ENCODE measurements at regions not wholly inside any gene's neighbourhood (a gene's known extent, or its start where the extent isn't known, plus 50 kb on each side); places are given as distances from the start of the nearest gene placed in this dataset.

GRCh38 chr18:44156126-44156525, 524.6 kb upstream of the SETBP1 start:
- intact Hi-C loops (cut with DNase I; ENCODE audit: low total_unique reads): no loop called here
- Histone ChIP-seq H3K27me3 (no peaks in the 10 kb centered on the region), H3K4me1 (no peaks in the 10 kb centered on the region), H3K4me3 (no peak overlapping the region), H3K36me3 (no peaks in the 10 kb centered on the region), H3K9me3 (no peaks in the 10 kb centered on the region), H3K27ac (peak overlapping the region in 1 of 4 donors; percentile 24)
- DNase-seq: no peak
- in situ Hi-C loops (cut with MboI; ENCODE audit: low pct_ligation_motif_present in 1 of 4, low pct_unique_long_range_greater_than_20kb in 1 of 4, low sequenced_read_pairs in 3 of 4): no loop called here
- TF ChIP-seq, protein P1, sequence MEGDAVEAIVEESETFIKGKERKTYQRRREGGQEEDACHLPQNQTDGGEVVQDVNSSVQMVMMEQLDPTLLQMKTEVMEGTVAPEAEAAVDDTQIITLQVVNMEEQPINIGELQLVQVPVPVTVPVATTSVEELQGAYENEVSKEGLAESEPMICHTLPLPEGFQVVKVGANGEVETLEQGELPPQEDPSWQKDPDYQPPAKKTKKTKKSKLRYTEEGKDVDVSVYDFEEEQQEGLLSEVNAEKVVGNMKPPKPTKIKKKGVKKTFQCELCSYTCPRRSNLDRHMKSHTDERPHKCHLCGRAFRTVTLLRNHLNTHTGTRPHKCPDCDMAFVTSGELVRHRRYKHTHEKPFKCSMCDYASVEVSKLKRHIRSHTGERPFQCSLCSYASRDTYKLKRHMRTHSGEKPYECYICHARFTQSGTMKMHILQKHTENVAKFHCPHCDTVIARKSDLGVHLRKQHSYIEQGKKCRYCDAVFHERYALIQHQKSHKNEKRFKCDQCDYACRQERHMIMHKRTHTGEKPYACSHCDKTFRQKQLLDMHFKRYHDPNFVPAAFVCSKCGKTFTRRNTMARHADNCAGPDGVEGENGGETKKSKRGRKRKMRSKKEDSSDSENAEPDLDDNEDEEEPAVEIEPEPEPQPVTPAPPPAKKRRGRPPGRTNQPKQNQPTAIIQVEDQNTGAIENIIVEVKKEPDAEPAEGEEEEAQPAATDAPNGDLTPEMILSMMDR (IDR thresholded peaks at IDR 0.05): no peak
- TF ChIP-seq EP300 (IDR thresholded peaks at IDR 0.05; ENCODE audit: low read depth) (no peak), POLR2AphosphoS5 (IDR thresholded peaks at IDR 0.05) (no peak), POLR2A (IDR thresholded peaks at IDR 0.05) (no peak)
- WGBS, 2 donors (ENCODE audit: low coverage in 1 of 2): 50 to 68% methylated on average over 2 to 3 of the region's 3 CpGs

DNA sequence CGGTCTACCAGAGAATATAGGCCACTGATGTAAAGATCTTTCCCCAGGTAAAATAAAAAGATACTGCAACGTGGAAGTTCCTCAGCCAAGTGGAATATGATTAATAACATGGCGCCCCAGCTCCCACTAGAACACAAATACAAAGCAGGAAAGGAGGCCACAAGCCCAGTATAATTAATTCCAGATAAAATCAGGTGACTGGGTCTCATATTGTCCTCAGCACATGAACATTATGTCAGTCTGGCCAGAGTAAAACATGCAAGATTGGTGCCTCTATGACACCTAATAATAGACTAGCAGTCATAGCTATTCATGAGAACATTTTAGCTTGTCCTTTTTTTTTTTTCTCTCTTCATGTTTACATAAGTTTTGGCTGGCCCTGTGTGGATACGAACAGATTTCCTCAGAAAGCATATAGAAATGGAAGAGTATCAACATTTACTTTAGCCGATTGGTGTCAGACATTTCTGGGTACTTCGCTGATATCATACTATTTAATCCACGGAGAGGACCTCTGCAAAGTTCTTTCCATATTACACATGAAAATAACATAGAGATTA, 523.8 kb upstream of the SETBP1 start:
- WGBS, 2 donors (ENCODE audit: low coverage in 1 of 2): 71% methylated on average over 7 of the region's 7 CpGs
- in situ Hi-C loops (cut with MboI; ENCODE audit: low pct_ligation_motif_present in 1 of 4, low pct_unique_long_range_greater_than_20kb in 1 of 4, low sequenced_read_pairs in 3 of 4): no loop called here
- intact Hi-C loops (cut with DNase I; ENCODE audit: low total_unique reads): no loop called here
- Histone ChIP-seq H3K4me1 (no peaks in the 10 kb centered on the region), H3K9me3 (peaks cover 0 to under 1% of the 10 kb centered on the region in 2 donors), H3K36me3 (no peaks in the 10 kb centered on the region), H3K4me3 (no peak overlapping the region), H3K27me3 (no peaks in the 10 kb centered on the region), H3K27ac (peak overlapping the region in 1 of 4 donors; percentile 24)
- DNase-seq: no peak
- no peak for TF ChIP-seq POLR2AphosphoS5 (IDR thresholded peaks at IDR 0.05)
- no peak for TF ChIP-seq EP300 (IDR thresholded peaks at IDR 0.05; ENCODE audit: low read depth)
- TF ChIP-seq, protein P1 (IDR thresholded peaks at IDR 0.05): no peak
- no peak for TF ChIP-seq POLR2A (IDR thresholded peaks at IDR 0.05)

- no peaks in the 10 kb centered on the region for H3K27me3 ChIP-seq
- in situ Hi-C loops (cut with MboI; ENCODE audit: low pct_ligation_motif_present in 1 of 4, low pct_unique_long_range_greater_than_20kb in 1 of 4, low sequenced_read_pairs in 3 of 4) (no loop called here), intact Hi-C loops (cut with DNase I; ENCODE audit: low total_unique reads) (no loop called here)
- no peak overlapping the region for H3K4me3 ChIP-seq
- H3K36me3 ChIP-seq: no peaks in the 10 kb centered on the region
- no peak for TF ChIP-seq EP300 (IDR thresholded peaks at IDR 0.05; ENCODE audit: low read depth)
- TF ChIP-seq, protein P1 (IDR thresholded peaks at IDR 0.05): no peak
- no peak for TF ChIP-seq POLR2A (IDR thresholded peaks at IDR 0.05)
- no peak for TF ChIP-seq POLR2AphosphoS5 (IDR thresholded peaks at IDR 0.05)
- DNase-seq: no peak
- WGBS, 2 donors (ENCODE audit: low coverage in 1 of 2): 55 to 57% methylated on average over 1 of the region's 1 CpG
- H3K4me1 ChIP-seq: no peaks in the 10 kb centered on the region
- no peaks in the 10 kb centered on the region for H3K9me3 ChIP-seq
- H3K27ac ChIP-seq: no peak overlapping the region
Observed at GRCh38 chr18:44170208-44170880, 510.3 kb upstream of the SETBP1 start.

DNA sequence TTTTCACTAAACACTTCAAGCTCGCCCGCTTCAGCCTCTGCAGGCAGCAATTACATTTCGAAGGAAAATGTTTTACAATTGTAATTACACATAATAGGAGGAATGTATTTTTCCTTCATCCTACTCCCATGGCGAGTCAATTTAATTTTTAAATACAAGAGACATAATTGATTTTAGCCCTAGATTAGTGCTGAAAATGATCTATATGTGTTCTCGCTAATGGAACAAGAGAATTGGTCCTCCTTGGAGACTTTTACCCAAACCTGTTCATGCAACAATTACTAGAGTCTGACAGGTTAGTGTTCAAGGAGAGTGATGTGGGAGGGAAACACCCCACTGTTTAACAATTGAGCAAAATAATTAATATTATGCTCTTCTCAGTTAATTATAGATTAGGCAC, 509.4 kb upstream of the SETBP1 start:
- no peaks in the 10 kb centered on the region for H3K9me3 ChIP-seq
- H3K4me1 ChIP-seq: no peaks in the 10 kb centered on the region
- TF ChIP-seq EP300 (IDR thresholded peaks at IDR 0.05; ENCODE audit: low read depth) (no peak), POLR2A (IDR thresholded peaks at IDR 0.05) (no peak), POLR2AphosphoS5 (IDR thresholded peaks at IDR 0.05) (no peak)
- TF ChIP-seq, protein P1 (IDR thresholded peaks at IDR 0.05): no peak
- DNase-seq: no peak
- H3K36me3 ChIP-seq: no peaks in the 10 kb centered on the region
- intact Hi-C loops (cut with DNase I; ENCODE audit: low total_unique reads) (no loop called here), in situ Hi-C loops (cut with MboI; ENCODE audit: low pct_ligation_motif_present in 1 of 4, low pct_unique_long_range_greater_than_20kb in 1 of 4, low sequenced_read_pairs in 3 of 4) (no loop called here)
- no peak overlapping the region for H3K4me3 ChIP-seq
- H3K27me3 ChIP-seq: no peaks in the 10 kb centered on the region
- H3K27ac ChIP-seq: no peak overlapping the region
- 86 to 88% methylated on average over 5 of the region's 5 CpGs for WGBS, 2 donors (ENCODE audit: low coverage in 1 of 2)

Data from transverse colon (tissue), 4 donors.